A673 (cell line): ENCODE measurements at regions not wholly inside any gene's neighbourhood (a gene's known extent, or its start where the extent isn't known, plus 50 kb on each side); places are given as distances from the start of the nearest gene placed in this dataset.

Experiments used
- BruUV-seq: library from RNA; stranded (reverse); fragments of 400-500 nt; replicated peaks from 2 replicates; lab custom pipeline; 2021; lab: Mats Ljungman, UMichigan
- CTCF ChIA-PET: fragments of 300-600 bp; sonication (Branson Sonifier 250); formaldehyde crosslinking; loops from one replicate; lab custom pipeline; 2022; ENCODE audit warnings: antibody characterized with exemption; lab: Charles Lee
- POLR2A ChIA-PET: fragments of 300-600 bp; sonication (Branson Sonifier 250); formaldehyde crosslinking; loops from one replicate; lab custom pipeline; 2022; ENCODE audit warnings: antibody characterized with exemption; ENCODE audit not compliant: low non-redundant PET; lab: Charles Lee
- DNase-seq: peaks from one replicate; pipeline ENCODE4 v3.0.0-alpha.2; 2015; ENCODE audit warnings: low spot score
- H3K27ac ChIP-seq: fragments of 200-600 bp; sonication (generic); 2 replicates; pipeline ENCODE4 v1.5.1; 2016; ENCODE audit warnings: mixed run types, low read depth, mild to moderate bottlenecking, mixed read lengths, antibody characterized with exemption, low read length; ENCODE audit not compliant: poor library complexity, severe bottlenecking
- H3K27me3 ChIP-seq: fragments of 200-600 bp; sonication (generic); replicated peaks from 2 replicates; pipeline ENCODE4 v1.6.1; 2017; ENCODE audit warnings: mixed run types, low read depth, mild to moderate bottlenecking, mixed read lengths, antibody characterized with exemption, low read length; ENCODE audit not compliant: insufficient read depth, poor library complexity
- H3K36me3 ChIP-seq: fragments of 200-600 bp; sonication (generic); 2 replicates; pipeline ENCODE4 v1.6.1; 2016; ENCODE audit warnings: mixed run types, mild to moderate bottlenecking, mixed read lengths, antibody characterized with exemption, low read length; ENCODE audit not compliant: insufficient read depth, poor library complexity, severe bottlenecking
- H3K4me1 ChIP-seq: fragments of 200-600 bp; sonication (generic); 2 replicates; pipeline ENCODE4 v1.6.1; 2017; ENCODE audit warnings: mixed run types, mild to moderate bottlenecking, mixed read lengths, antibody characterized with exemption, low read length; ENCODE audit not compliant: insufficient read depth, poor library complexity, severe bottlenecking
- H3K4me3 ChIP-seq: fragments of 200-600 bp; sonication (generic); 2 replicates; pipeline ENCODE4 v1.5.1; 2016; ENCODE audit warnings: low read depth, mixed run types, mild to moderate bottlenecking, mixed read lengths, low read length; ENCODE audit not compliant: poor library complexity, severe bottlenecking
- H3K9me3 ChIP-seq: fragments of 200-600 bp; sonication (generic); 2 replicates; pipeline ENCODE4 v1.6.1; 2016; ENCODE audit warnings: mixed run types, low read depth, mild to moderate bottlenecking, mixed read lengths, antibody characterized with exemption, low read length; ENCODE audit not compliant: poor library complexity, severe bottlenecking
- CTCF ChIP-seq: fragments of 300-800, 200-600 bp; sonication (generic); conservative IDR thresholded peaks from 2 replicates; pipeline ENCODE4 v1.5.1; 2017; ENCODE audit warnings: low read depth, mild to moderate bottlenecking, antibody characterized with exemption, low read length, moderate library complexity, mixed read lengths
- EZH2 ChIP-seq: fragments of 200-600 bp; sonication (generic); IDR thresholded peaks from 2 replicates; pipeline ENCODE4 v1.6.1; 2017; ENCODE audit warnings: borderline replicate concordance, low read depth, mild to moderate bottlenecking, mixed read lengths, antibody characterized with exemption, low read length; ENCODE audit not compliant: poor library complexity, severe bottlenecking
- intact Hi-C: fragments of 100-400 bp; cut with micrococcal nuclease; formaldehyde crosslinking; loops from one replicate; pipeline ENCODE4 v1.10.0; 2022; ENCODE audit not compliant: unreplicated experiment

- DNase-seq: peak; percentile 24
- POLR2A ChIA-PET: no interaction called here
- Histone ChIP-seq H3K9me3 (peaks cover 9% of the 10 kb centered on the region), H3K4me3 (no peak overlapping the region), H3K27ac (no peak overlapping the region), H3K27me3 (no peaks in the 10 kb centered on the region), H3K4me1 (peaks cover 3% of the 10 kb centered on the region), H3K36me3 (no peaks in the 10 kb centered on the region)
- no peak for TF ChIP-seq EZH2
- TF ChIP-seq CTCF: no peak
- CTCF ChIA-PET: no interaction called here
- no TSS peak for BruUV-seq
- intact Hi-C loops: no loop called here
Observed at GRCh38 chr2:223469270-223470046, 132.7 kb downstream of the SCG2 start.

GRCh38 chr2:223470602-223471001, 131.6 kb downstream of the SCG2 start:
- Histone ChIP-seq H3K27ac (no peak overlapping the region), H3K36me3 (no peaks in the 10 kb centered on the region), H3K4me1 (peaks cover 3% of the 10 kb centered on the region), H3K27me3 (no peaks in the 10 kb centered on the region), H3K9me3 (no peaks in the 10 kb centered on the region), H3K4me3 (no peak overlapping the region)
- no peak for DNase-seq
- ChIA-PET POLR2A (no interaction called here), CTCF (no interaction called here)
- intact Hi-C loops: no loop called here
- no TSS peak for BruUV-seq
- TF ChIP-seq EZH2: no peak
- no peak for TF ChIP-seq CTCF

DNA sequence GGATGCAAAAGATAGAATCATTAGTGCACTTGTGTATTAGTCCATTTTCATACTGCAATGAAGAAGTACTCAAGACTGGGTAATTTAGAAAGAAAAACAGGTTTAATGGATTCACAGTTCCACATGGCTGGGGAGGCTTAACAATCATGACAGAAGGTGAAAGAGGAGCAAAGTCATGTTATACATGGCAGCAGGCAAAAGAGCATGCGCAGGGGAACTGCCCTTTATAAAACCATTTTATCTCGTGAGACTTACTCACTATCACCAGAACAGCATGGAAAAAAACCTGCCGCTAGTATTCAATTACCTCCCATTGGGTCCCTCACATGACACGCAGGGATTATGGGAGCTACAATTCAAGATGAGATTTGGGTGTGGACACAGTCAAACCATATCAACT, 129.4 kb downstream of the SCG2 start:
- no peak overlapping the region for H3K27ac ChIP-seq
- POLR2A ChIA-PET: no interaction called here
- TF ChIP-seq EZH2 (no peak), CTCF (no peak)
- no peak overlapping the region for H3K4me3 ChIP-seq
- no peak for DNase-seq
- H3K9me3 ChIP-seq: no peaks in the 10 kb centered on the region
- H3K4me1 ChIP-seq: no peaks in the 10 kb centered on the region
- H3K36me3 ChIP-seq: no peaks in the 10 kb centered on the region
- CTCF ChIA-PET: interaction anchor here (0.6 kb wide), 1 partner anchor 55 kb away, joined by 4 read pairs; no protein-coding TSS in a partner anchor
- intact Hi-C loops: no loop called here
- no TSS peak for BruUV-seq
- no peaks in the 10 kb centered on the region for H3K27me3 ChIP-seq
